ENCODE measurements at regions not wholly inside any gene's neighbourhood (a gene's known extent, or its start where the extent isn't known, plus 50 kb on each side); places are given as distances from the start of the nearest gene placed in this dataset.

DNA sequence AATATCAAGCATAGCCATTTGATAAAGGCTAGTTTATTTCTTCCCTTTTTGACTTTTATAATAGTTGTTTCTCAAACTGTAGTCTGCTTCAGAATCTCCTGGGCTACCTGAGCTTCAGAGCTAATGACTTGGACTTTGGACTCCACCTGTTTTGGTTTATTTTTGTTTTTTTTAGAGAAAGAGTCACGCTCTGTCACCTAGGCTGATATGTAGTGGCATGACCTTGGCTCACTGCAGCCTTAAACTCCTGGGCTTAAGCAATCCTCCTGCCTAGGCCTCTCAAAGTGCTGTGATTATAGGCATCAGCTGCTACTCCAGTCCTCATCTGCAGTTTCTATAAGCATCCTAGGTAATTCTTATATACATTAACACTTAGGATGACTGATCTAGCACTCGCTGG is 90.5 kb downstream of the DDIT4L start:
- H3K9me3 ChIP-seq (ENCODE audit: control insufficient read depth in 1 of 2, insufficient read depth in 1 of 2, low read length in 2 of 2), result no peaks in the 10 kb centered on the region
- Mint-ChIP-seq H3K4me3 (no peak overlapping the region), H3K27ac (no peak overlapping the region), H3K27me3 (no peaks in the 10 kb centered on the region), H3K4me1 (ENCODE audit: low read depth) (peaks cover 20% of the 10 kb centered on the region), H3K36me3 (ENCODE audit: low read depth) (no peaks in the 10 kb centered on the region), H3K9me3 (no peaks in the 10 kb centered on the region)
- no peak overlapping the region for H3K27ac ChIP-seq (ENCODE audit: low read depth in 1 of 2, low read length in 2 of 2)
- H3K36me3 ChIP-seq (ENCODE audit: insufficient read depth, low read length), result no peaks in the 10 kb centered on the region
- CTCF ChIA-PET, result no interaction called here
- no peak overlapping the region for H3K4me3 ChIP-seq (ENCODE audit: low read length)
- TF ChIP-seq, protein P1, sequence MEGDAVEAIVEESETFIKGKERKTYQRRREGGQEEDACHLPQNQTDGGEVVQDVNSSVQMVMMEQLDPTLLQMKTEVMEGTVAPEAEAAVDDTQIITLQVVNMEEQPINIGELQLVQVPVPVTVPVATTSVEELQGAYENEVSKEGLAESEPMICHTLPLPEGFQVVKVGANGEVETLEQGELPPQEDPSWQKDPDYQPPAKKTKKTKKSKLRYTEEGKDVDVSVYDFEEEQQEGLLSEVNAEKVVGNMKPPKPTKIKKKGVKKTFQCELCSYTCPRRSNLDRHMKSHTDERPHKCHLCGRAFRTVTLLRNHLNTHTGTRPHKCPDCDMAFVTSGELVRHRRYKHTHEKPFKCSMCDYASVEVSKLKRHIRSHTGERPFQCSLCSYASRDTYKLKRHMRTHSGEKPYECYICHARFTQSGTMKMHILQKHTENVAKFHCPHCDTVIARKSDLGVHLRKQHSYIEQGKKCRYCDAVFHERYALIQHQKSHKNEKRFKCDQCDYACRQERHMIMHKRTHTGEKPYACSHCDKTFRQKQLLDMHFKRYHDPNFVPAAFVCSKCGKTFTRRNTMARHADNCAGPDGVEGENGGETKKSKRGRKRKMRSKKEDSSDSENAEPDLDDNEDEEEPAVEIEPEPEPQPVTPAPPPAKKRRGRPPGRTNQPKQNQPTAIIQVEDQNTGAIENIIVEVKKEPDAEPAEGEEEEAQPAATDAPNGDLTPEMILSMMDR (IDR thresholded peaks at IDR 0.05), result no peak
- peaks cover 8% of the 10 kb centered on the region for H3K4me1 ChIP-seq (ENCODE audit: insufficient read depth, low read length)
- DNase-seq (no peak), ATAC-seq (ENCODE audit: poor library complexity) (no peak)
- no peaks in the 10 kb centered on the region for H3K27me3 ChIP-seq (ENCODE audit: control insufficient read depth in 1 of 2, insufficient read depth in 2 of 2, low read length in 2 of 2)
- intact Hi-C loops (cut with DNase I, micrococcal nuclease), result loop anchor here in 1 of 2 experiments (10.0 kb wide), 3 partner anchors 145 to 535 kb away; partner anchors contain the start of genes H2AZ1, LAMTOR3 and TRMT10A
- POLR2A ChIA-PET, result no interaction called here

DNA sequence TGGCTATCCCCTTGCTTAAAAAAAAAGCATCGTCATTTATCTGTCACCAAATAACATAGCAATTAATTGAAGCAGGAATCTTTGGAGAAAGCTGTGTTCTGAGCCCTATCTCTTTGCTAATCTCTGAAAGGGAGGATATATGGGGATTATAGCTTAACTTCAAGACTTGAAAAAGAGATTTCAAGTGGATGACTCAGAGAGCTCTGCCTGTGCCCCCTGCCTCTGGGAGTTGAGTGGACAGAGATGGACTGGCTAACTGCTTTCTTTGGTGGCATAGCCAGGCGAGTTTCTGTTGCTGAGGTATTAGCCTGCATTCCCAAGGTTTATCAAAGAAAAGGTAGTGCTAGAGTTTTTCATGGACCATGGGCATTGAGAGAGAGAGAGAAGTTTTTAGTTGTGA is 91.6 kb downstream of the DDIT4L start:
- H3K9me3 Mint-ChIP-seq, result no peaks in the 10 kb centered on the region
- DNase-seq (no peak), ATAC-seq (ENCODE audit: poor library complexity) (no peak)
- intact Hi-C loops (cut with DNase I, micrococcal nuclease), result loop anchor here in 1 of 2 experiments (10.0 kb wide), 3 partner anchors 144 to 534 kb away; partner anchors contain the start of genes H2AZ1, LAMTOR3 and TRMT10A
- TF ChIP-seq, protein P1 (IDR thresholded peaks at IDR 0.05), result no peak
- Histone ChIP-seq H3K9me3 (ENCODE audit: control insufficient read depth in 1 of 2, insufficient read depth in 1 of 2, low read length in 2 of 2) (no peaks in the 10 kb centered on the region), H3K27ac (ENCODE audit: low read depth in 1 of 2, low read length in 2 of 2) (no peak overlapping the region), H3K27me3 (ENCODE audit: control insufficient read depth in 1 of 2, insufficient read depth in 2 of 2, low read length in 2 of 2) (no peaks in the 10 kb centered on the region), H3K4me3 (ENCODE audit: low read length) (no peak overlapping the region), H3K4me1 (ENCODE audit: insufficient read depth, low read length) (peaks cover 9% of the 10 kb centered on the region), H3K36me3 (ENCODE audit: insufficient read depth, low read length) (no peaks in the 10 kb centered on the region)
- no peaks in the 10 kb centered on the region for H3K36me3 Mint-ChIP-seq (ENCODE audit: low read depth)
- peaks cover 27% of the 10 kb centered on the region for H3K4me1 Mint-ChIP-seq (ENCODE audit: low read depth)
- H3K4me3 Mint-ChIP-seq, result no peak overlapping the region
- H3K27ac Mint-ChIP-seq, result no peak overlapping the region
- H3K27me3 Mint-ChIP-seq, result no peaks in the 10 kb centered on the region
- ChIA-PET POLR2A (no interaction called here), CTCF (interaction anchor here (0.6 kb wide), 1 partner anchor 12 kb away, joined by 3 read pairs; no protein-coding TSS in a partner anchor)

DNA sequence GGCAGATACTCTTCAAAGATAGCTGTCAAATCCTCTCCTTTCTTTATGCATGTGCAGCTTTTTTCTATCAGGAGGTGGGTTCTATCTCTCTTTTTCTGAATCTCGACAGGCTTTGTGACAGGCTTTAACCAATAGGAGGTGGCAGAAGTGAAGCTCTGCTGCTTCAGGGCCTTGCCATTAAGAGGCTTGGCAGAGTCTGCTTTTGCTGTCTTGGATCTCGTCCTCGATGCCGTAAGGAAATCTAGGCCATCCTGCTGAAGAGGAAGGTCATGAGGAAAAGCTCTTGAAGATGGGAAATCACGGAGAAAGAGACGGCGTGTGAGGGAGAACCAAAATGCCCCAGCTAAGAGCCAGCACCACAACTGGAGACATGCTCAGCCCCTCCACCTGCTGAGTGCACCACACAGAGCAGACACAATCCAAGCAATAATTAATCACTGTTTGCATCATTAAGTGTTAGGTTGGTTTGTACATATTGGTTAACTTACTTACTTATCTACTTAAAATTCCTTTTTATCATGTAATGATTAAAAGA is 92.2 kb downstream of the DDIT4L start:
- Mint-ChIP-seq H3K9me3 (no peaks in the 10 kb centered on the region), H3K27me3 (no peaks in the 10 kb centered on the region), H3K36me3 (ENCODE audit: low read depth) (no peaks in the 10 kb centered on the region), H3K4me1 (ENCODE audit: low read depth) (peaks cover 33% of the 10 kb centered on the region), H3K4me3 (no peak overlapping the region), H3K27ac (no peak overlapping the region)
- ATAC-seq (ENCODE audit: poor library complexity) (no peak), DNase-seq (no peak)
- intact Hi-C loops (cut with DNase I, micrococcal nuclease), result loop anchor here in 1 of 2 experiments (10.0 kb wide), 3 partner anchors 143 to 533 kb away; partner anchors contain the start of genes H2AZ1, LAMTOR3 and TRMT10A
- H3K27ac ChIP-seq (ENCODE audit: low read depth in 1 of 2, low read length in 2 of 2), result no peak overlapping the region
- no peaks in the 10 kb centered on the region for H3K36me3 ChIP-seq (ENCODE audit: insufficient read depth, low read length)
- no peaks in the 10 kb centered on the region for H3K27me3 ChIP-seq (ENCODE audit: control insufficient read depth in 1 of 2, insufficient read depth in 2 of 2, low read length in 2 of 2)
- no peaks in the 10 kb centered on the region for H3K9me3 ChIP-seq (ENCODE audit: control insufficient read depth in 1 of 2, insufficient read depth in 1 of 2, low read length in 2 of 2)
- POLR2A ChIA-PET, result no interaction called here
- CTCF ChIA-PET, result no interaction called here
- TF ChIP-seq, protein P1 (IDR thresholded peaks at IDR 0.05), result no peak
- peaks cover 12% of the 10 kb centered on the region for H3K4me1 ChIP-seq (ENCODE audit: insufficient read depth, low read length)
- H3K4me3 ChIP-seq (ENCODE audit: low read length), result no peak overlapping the region
